H1 (cell line): ENCODE measurements at regions not wholly inside any gene's neighbourhood (a gene's known extent, or its start where the extent isn't known, plus 50 kb on each side); places are given as distances from the start of the nearest gene placed in this dataset.

Experiments
- CTCF ChIA-PET: fragments of 300-600 bp; sonication (Branson Sonifier 250); formaldehyde crosslinking; loops from one replicate; lab custom pipeline; 2021; ENCODE audit not compliant: partially characterized antibody; lab: Charles Lee
- POLR2A ChIA-PET: fragments of 300-600 bp; sonication (Branson Sonifier 250); formaldehyde crosslinking; loops from one replicate; lab custom pipeline; 2021; ENCODE audit warnings: inconsistent platforms; ENCODE audit not compliant: partially characterized antibody; lab: Charles Lee
- DNase-seq, 2 experiments: peaks; one replicate each; pipeline versions ENCODE4 v3.0.0 to v3.0.0-alpha.2; 2010 to 2022; ENCODE audit warnings: low spot score in 2 of 2, low read depth in 1 of 2, mixed read lengths in 1 of 2
- FAIRE-seq: peaks from 2 replicates; lab custom pipeline; 2011; peaks lifted over from hg19 to GRCh38; lab: Jason Lieb, UNC
- H2AFZ ChIP-seq: 2 replicates; pipeline ENCODE4 v1.8.1; 2012; ENCODE audit warnings: low read length, inconsistent platforms
- H2AK5ac ChIP-seq: 2 replicates; pipeline ENCODE4 v1.6.1; 2013; ENCODE audit warnings: low read depth, low read length
- H2BK120ac ChIP-seq: replicated peaks from 2 replicates; pipeline ENCODE3; 2013; ENCODE audit warnings: low read depth, low read length, inconsistent platforms
- H2BK12ac ChIP-seq: 2 replicates; pipeline ENCODE4 v1.6.1; 2013; ENCODE audit warnings: low read depth, low read length
- H2BK15ac ChIP-seq: 2 replicates; pipeline ENCODE4 v1.6.1; 2013; ENCODE audit warnings: low read length
- H2BK20ac ChIP-seq: 2 replicates; pipeline ENCODE4 v1.6.1; 2013; ENCODE audit warnings: low read length
- H2BK5ac ChIP-seq: 2 replicates; pipeline ENCODE4 v1.6.1; 2013; ENCODE audit warnings: low read depth, low read length
- H3K14ac ChIP-seq: 2 replicates; pipeline ENCODE4 v1.6.1; 2013; ENCODE audit warnings: inconsistent platforms; ENCODE audit not compliant: insufficient read length
- H3K18ac ChIP-seq: 2 replicates; pipeline ENCODE4 v1.6.1; 2013; ENCODE audit warnings: low read length; ENCODE audit errors: extremely low read depth
- H3K23ac ChIP-seq: 2 replicates; pipeline ENCODE4 v1.6.1; 2013; ENCODE audit warnings: inconsistent platforms; ENCODE audit not compliant: insufficient read length
- H3K23me2 ChIP-seq: 2 replicates; pipeline ENCODE4 v1.6.1; 2013; ENCODE audit warnings: low read depth, low read length
- H3K27ac ChIP-seq: 2 replicates; pipeline ENCODE4 v1.6.1; 2011; ENCODE audit warnings: low read depth, low read length, inconsistent platforms
- H3K27me3 ChIP-seq, 4 experiments: replicated peaks in 1 of 4; 1 replicate in 1 of 4; 2 replicates in 3 of 4; pipeline versions ENCODE4 v1.6.1 to v1.8.1; 2011 to 2013; ENCODE audit warnings: low read length in 3 of 4, mild to moderate bottlenecking in 3 of 4, inconsistent platforms in 2 of 4, mixed read lengths in 2 of 4, moderate library complexity in 1 of 4; ENCODE audit not compliant: control insufficient read depth in 3 of 4, insufficient read depth in 3 of 4; ENCODE audit errors: extremely low read depth in 1 of 4
- H3K36me3 ChIP-seq, 4 experiments: 2 replicates each; pipeline versions ENCODE4 v1.6.1 to v1.8.1; 2011 to 2013; ENCODE audit warnings: mild to moderate bottlenecking in 4 of 4, low read length in 3 of 4, moderate library complexity in 2 of 4, control low read depth in 1 of 4, inconsistent platforms in 1 of 4; ENCODE audit not compliant: insufficient read depth in 4 of 4, control insufficient read depth in 2 of 4
- H3K4ac ChIP-seq: replicated peaks from 2 replicates; pipeline ENCODE3; 2013; ENCODE audit warnings: low read length, low read depth, mixed read lengths, inconsistent platforms; ENCODE audit not compliant: insufficient read length
- H3K4me1 ChIP-seq, 4 experiments: replicated peaks in 1 of 4; 1 replicate in 1 of 4; 2 replicates in 3 of 4; pipeline versions ENCODE4 v1.6.1 to v1.8.1; 2011 to 2013; ENCODE audit warnings: low read length in 3 of 4, inconsistent platforms in 2 of 4, mixed read lengths in 1 of 4; ENCODE audit not compliant: insufficient read depth in 4 of 4, control insufficient read depth in 3 of 4
- H3K4me2 ChIP-seq, 2 experiments: 2 replicates each; pipeline versions ENCODE4 v1.6.1 to v1.8.1; 2011 to 2013; ENCODE audit warnings: low read depth in 2 of 2, low read length in 2 of 2, control low read depth in 1 of 2, inconsistent platforms in 1 of 2, mild to moderate bottlenecking in 1 of 2; ENCODE audit not compliant: insufficient read depth in 1 of 2
- H3K4me3 ChIP-seq, 4 experiments: fragments of 200-600, 300-600 bp in 1 of 4; sonication (generic), shearing (Covaris generic), sonication (Bioruptor Twin) in 1 of 4; 2 replicates each; pipeline versions ENCODE4 v1.5.1 to v1.8.1; 2011 to 2016; ENCODE audit warnings: low read length in 4 of 4, low read depth in 3 of 4, control low read depth in 2 of 4, inconsistent platforms in 2 of 4, mild to moderate bottlenecking in 2 of 4, mixed read lengths in 1 of 4, moderate library complexity in 1 of 4; ENCODE audit not compliant: insufficient read depth in 2 of 4; ENCODE audit errors: extremely low read depth in 1 of 4
- H3K56ac ChIP-seq: replicated peaks from 2 replicates; pipeline ENCODE3; 2013; ENCODE audit warnings: low read depth, mild to moderate bottlenecking, mixed read lengths, low read length, inconsistent platforms; ENCODE audit not compliant: insufficient read length
- H3K79me1 ChIP-seq: 2 replicates; pipeline ENCODE4 v1.6.1; 2013; ENCODE audit warnings: low read depth, low read length, control low read depth
- H3K79me2 ChIP-seq, 2 experiments: 2 replicates each; pipeline versions ENCODE4 v1.6.1 to v1.8.1; 2012 to 2013; ENCODE audit warnings: low read length in 2 of 2, mild to moderate bottlenecking in 2 of 2, inconsistent platforms in 1 of 2; ENCODE audit not compliant: insufficient read depth in 2 of 2, control insufficient read depth in 1 of 2
- H3K9ac ChIP-seq, 4 experiments: replicated peaks in 1 of 4; 1 replicate in 1 of 4; 2 replicates in 3 of 4; pipeline versions ENCODE4 v1.6.1 to v1.8.1; 2011 to 2013; ENCODE audit warnings: low read depth in 3 of 4, low read length in 3 of 4, control low read depth in 2 of 4, mild to moderate bottlenecking in 2 of 4, moderate library complexity in 2 of 4, inconsistent platforms in 1 of 4; ENCODE audit errors: extremely low read depth in 1 of 4
- H3K9me3 ChIP-seq, 2 experiments: 2 replicates each; pipeline versions ENCODE4 v1.6.1 to v1.8.1; 2012 to 2013; ENCODE audit warnings: mild to moderate bottlenecking in 2 of 2, moderate library complexity in 2 of 2, control low read depth in 1 of 2, inconsistent platforms in 1 of 2, low read depth in 1 of 2, low read length in 1 of 2, mixed read lengths in 1 of 2; ENCODE audit not compliant: insufficient read depth in 2 of 2
- H4K20me1 ChIP-seq, 2 experiments: replicated peaks in 1 of 2; 2 replicates each; pipeline versions ENCODE3 to v1.8.1; 2011 to 2013; ENCODE audit warnings: inconsistent platforms in 2 of 2, low read length in 2 of 2, mild to moderate bottlenecking in 1 of 2; ENCODE audit not compliant: insufficient read depth in 2 of 2, control insufficient read depth in 1 of 2
- H4K5ac ChIP-seq: 2 replicates; pipeline ENCODE4 v1.6.1; 2013; ENCODE audit warnings: low read length, low read depth, mixed read lengths, inconsistent platforms; ENCODE audit not compliant: insufficient read length
- H4K8ac ChIP-seq: 2 replicates; pipeline ENCODE4 v1.8.0; 2013; ENCODE audit warnings: mild to moderate bottlenecking, moderate library complexity, low read length, inconsistent platforms; ENCODE audit not compliant: insufficient read depth; ENCODE audit errors: extremely low read depth
- H4K91ac ChIP-seq: replicated peaks from 2 replicates; pipeline ENCODE3; 2013; ENCODE audit warnings: low read length, mixed read lengths, inconsistent platforms; ENCODE audit not compliant: insufficient read length
- CEBPB ChIP-seq: IDR thresholded peaks from 2 replicates; pipeline ENCODE4 v1.6.1; 2012; ENCODE audit warnings: low read depth, low read length
- CREB1 ChIP-seq: IDR thresholded peaks from 2 replicates; pipeline ENCODE4 v1.6.1; 2012; ENCODE audit warnings: inconsistent platforms
- SIX5 ChIP-seq: IDR thresholded peaks from 2 replicates; pipeline ENCODE4 v1.6.1; 2011; ENCODE audit warnings: mild to moderate bottlenecking, low read depth, low read length
- TAF7 ChIP-seq: optimal IDR thresholded peaks from 2 replicates; pipeline ENCODE3; 2011; ENCODE audit warnings: low read depth, mild to moderate bottlenecking, inconsistent platforms, low read length, moderate library complexity, borderline replicate concordance
- WGBS, 2 experiments: shearing (Covaris generic) in 1 of 2; methylation state at CpG; one replicate each; pipeline versions ENCODE4 v1.1.6 to v1.1.7; 2013 to 2015; ENCODE audit warnings: low lambda C conversion rate in 2 of 2, mixed read lengths in 2 of 2, inconsistent platforms in 1 of 2, low coverage in 1 of 2, missing lambda C conversion rate in 1 of 2; ENCODE audit not compliant: insufficient replicate concordance in 2 of 2, insufficient coverage in 1 of 2, insufficient read length in 1 of 2; ENCODE audit errors: extremely low coverage in 1 of 2, missing lambda C conversion rate in 1 of 2; 5-methylcytosine and 5-hydroxymethylcytosine counted together

- no peak for DNase-seq
- 77% methylated on average over 7 of the region's 7 CpGs; no CpG with 5 or more reads in 1 of the 2 experiments for WGBS, 2 experiments
- Histone ChIP-seq H3K9me3 (no peaks in the 10 kb centered on the region), H4K8ac (no peak overlapping the region), H3K4me1 (peaks cover 22 to 41% (median 35%) of the 10 kb centered on the region in 4 experiments), H2BK5ac (peak overlapping the region; percentile 100), H2BK12ac (peak overlapping the region; percentile 98), H3K23ac (no peak overlapping the region), H3K18ac (peak overlapping the region; percentile 98), H3K9ac (peak overlapping the region in 1 of 4 experiments; percentile 28; a peak in 1 of 7 replicates), H3K36me3 (no peaks in the 10 kb centered on the region), H3K23me2 (peaks cover 5% of the 10 kb centered on the region; the same call in 1 of the 2 replicates), H3K27me3 (peaks cover 2 to 10% (median 2%) of the 10 kb centered on the region in 4 experiments; a peak in 5 of 7 replicates), H3K4me3 (peak overlapping the region in 1 of 4 experiments; percentile 41; a peak in 2 of 8 replicates), H2BK15ac (no peak overlapping the region), H3K4me2 (peak overlapping the region; percentile 1 to 92; a peak in 2 of 4 replicates)
- no peak for FAIRE-seq
- TF ChIP-seq SIX5 (no peak), CREB1 (no peak), CEBPB (0 out of 2 replicates have a peak, but pooled peaks have one; percentile 3), TAF7 (no peak)
- TF ChIP-seq, all 59 proteins: peak for 1
- CTCF ChIA-PET: interaction anchor here (1.2 to 10.2 kb wide), 8 partner anchors 11 to 250 kb away, joined by 3 to 102 read pairs (median 5); no protein-coding TSS in a partner anchor
- Histone ChIP-seq H4K91ac (peak overlapping the region; percentile 90), H3K79me1 (no peaks in the 10 kb centered on the region), H2BK120ac (peak overlapping the region; percentile 97), H3K79me2 (no peaks in the 10 kb centered on the region), H2AK5ac (peak overlapping the region; percentile 96), H2BK20ac (peak overlapping the region; percentile 89; the same call in 1 of the 2 replicates), H2AFZ (no peak overlapping the region), H3K27ac (no peak overlapping the region), H3K4ac (peak overlapping the region; percentile 11), H3K56ac (peak overlapping the region; percentile 55), H4K5ac (peak overlapping the region; percentile 2), H3K14ac (no peak overlapping the region), H4K20me1 (no peaks in the 10 kb centered on the region)
- POLR2A ChIA-PET: interaction anchor here (1.0 to 1.8 kb wide), 7 partner anchors 10 to 247 kb away, joined by 3 to 5 read pairs (median 4); partner anchors contain the start of gene CCND2
Measured at GRCh38 chr12:4026517-4026916, 153.3 kb upstream of the PARP11 start.
